Stimulated activated CD4-positive, alpha-beta T cell treated with anti-CD3 and anti-CD28 coated beads, Interleukin-12 subunit alpha, Interleukin-12 subunit beta, amount 100 ng/mL, for 4 hours (primary cell): ENCODE measurements at regions not wholly inside any gene's neighbourhood (a gene's known extent, or its start where the extent isn't known, plus 50 kb on each side); places are given as distances from the start of the nearest gene placed in this dataset.
A peak's percentile ranks its signal among the peaks of the same experiment; 100 is the strongest.

Experiments used
- DNase-seq: peaks from one replicate; pipeline ENCODE4 v3.0.0-alpha.2; 2020

GRCh38 chr6:111989743-111990142 lies 64.2 kb upstream of the CCN6 start:
- DNase-seq, result no peak

GRCh38 chr6:111990214-111990613 lies 63.7 kb upstream of the CCN6 start:
- no peak for DNase-seq

- DNase-seq, result peak; percentile 33
These were observed 61.1 kb upstream of the CCN6 start for GRCh38 chr6:111992851-111993250.

GRCh38 chr6:111993342-111993741 lies 60.6 kb upstream of the CCN6 start:
- DNase-seq, result no peak

GRCh38 chr6:111994791-111995190 lies 59.1 kb upstream of the CCN6 start:
- DNase-seq, result no peak

GRCh38 chr6:111995404-111995803 lies 58.5 kb upstream of the CCN6 start:
- DNase-seq, result no peak

- DNase-seq, result no peak
These were observed 57.6 kb upstream of the CCN6 start for GRCh38 chr6:111996144-111996865.

GRCh38 chr6:111997078-111997852 lies 56.6 kb upstream of the CCN6 start:
- DNase-seq, result peak; percentile 65

- DNase-seq, result no peak
These were observed 56.1 kb upstream of the CCN6 start for GRCh38 chr6:111997853-111998208.

GRCh38 chr6:112002307-112002706 lies 51.6 kb upstream of the CCN6 start:
- DNase-seq, result no peak
